Right lobe of liver (tissue), 4 donors: ENCODE measurements at regions not wholly inside any gene's neighbourhood (a gene's known extent, or its start where the extent isn't known, plus 50 kb on each side); places are given as distances from the start of the nearest gene placed in this dataset.

Experiments used
- POLR2A ChIP-seq: fragments of 450-650 bp; IDR thresholded peaks from one replicate; pipeline ENCODE4 v1.6.1; 2017; ENCODE audit warnings: antibody characterized with exemption, mild to moderate bottlenecking
- TF ChIP-seq, protein P1 (sequence below), 4 donors: fragments of 200-600 bp in 3 of 4; fragments of 450-650 bp in 1 of 4; IDR thresholded peaks; one replicate each; pipeline versions ENCODE4 v1.5.1 to v1.8.0; 2016 to 2022; ENCODE audit warnings: antibody characterized with exemption in 4 of 4, mild to moderate bottlenecking in 2 of 4
- donor health status: DM: no; HTN: no; CAD: no.
- donor health status: DM: no; HTN: no; CAD: no.
- donor health status: DM: no; HTN: yes; CAD: no.

DNA sequence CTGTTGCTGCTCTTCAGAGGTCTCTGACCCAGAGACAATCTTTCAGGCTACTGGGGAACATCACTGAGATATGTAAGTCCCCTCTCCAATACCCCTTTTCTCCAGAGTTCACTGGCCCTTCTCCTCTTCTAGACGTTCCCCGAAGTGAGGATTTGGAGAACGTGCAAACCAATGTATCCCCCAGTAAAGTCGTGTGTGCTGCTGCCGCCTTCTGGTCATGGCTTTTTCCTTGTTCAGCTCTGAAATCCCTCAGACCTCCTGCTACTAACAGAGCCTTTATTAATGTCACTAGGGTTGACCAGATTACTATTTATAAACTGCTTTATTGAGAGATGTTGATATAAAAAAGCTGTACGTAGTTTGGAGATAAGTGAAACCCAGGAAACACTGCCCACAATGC, 1028.6 kb downstream of the CDH9 start:
- TF ChIP-seq, protein P1, sequence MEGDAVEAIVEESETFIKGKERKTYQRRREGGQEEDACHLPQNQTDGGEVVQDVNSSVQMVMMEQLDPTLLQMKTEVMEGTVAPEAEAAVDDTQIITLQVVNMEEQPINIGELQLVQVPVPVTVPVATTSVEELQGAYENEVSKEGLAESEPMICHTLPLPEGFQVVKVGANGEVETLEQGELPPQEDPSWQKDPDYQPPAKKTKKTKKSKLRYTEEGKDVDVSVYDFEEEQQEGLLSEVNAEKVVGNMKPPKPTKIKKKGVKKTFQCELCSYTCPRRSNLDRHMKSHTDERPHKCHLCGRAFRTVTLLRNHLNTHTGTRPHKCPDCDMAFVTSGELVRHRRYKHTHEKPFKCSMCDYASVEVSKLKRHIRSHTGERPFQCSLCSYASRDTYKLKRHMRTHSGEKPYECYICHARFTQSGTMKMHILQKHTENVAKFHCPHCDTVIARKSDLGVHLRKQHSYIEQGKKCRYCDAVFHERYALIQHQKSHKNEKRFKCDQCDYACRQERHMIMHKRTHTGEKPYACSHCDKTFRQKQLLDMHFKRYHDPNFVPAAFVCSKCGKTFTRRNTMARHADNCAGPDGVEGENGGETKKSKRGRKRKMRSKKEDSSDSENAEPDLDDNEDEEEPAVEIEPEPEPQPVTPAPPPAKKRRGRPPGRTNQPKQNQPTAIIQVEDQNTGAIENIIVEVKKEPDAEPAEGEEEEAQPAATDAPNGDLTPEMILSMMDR (IDR thresholded peaks at IDR 0.05) = peak; percentile 45 to 67 (median 63)
- no peak for TF ChIP-seq POLR2A
